Duodenal mucosa (tissue), 2 donors: ENCODE measurements at regions not wholly inside any gene's neighbourhood (a gene's known extent, or its start where the extent isn't known, plus 50 kb on each side); places are given as distances from the start of the nearest gene placed in this dataset.
A peak's percentile ranks its signal among the peaks of the same experiment; 100 is the strongest.

Experiments used
- H3K27ac ChIP-seq: one replicate; pipeline ENCODE4 v1.7.0; 2013; ENCODE audit warnings: low read depth, low read length
- H3K27me3 ChIP-seq, 2 donors: one replicate each; pipeline ENCODE4 v1.7.0; 2013; ENCODE audit warnings: low read length in 2 of 2, control low read depth in 1 of 2; ENCODE audit not compliant: insufficient read depth in 2 of 2, control insufficient read depth in 1 of 2
- H3K36me3 ChIP-seq, 2 donors: one replicate each; pipeline ENCODE4 v1.7.0; 2013; ENCODE audit warnings: low read length in 2 of 2, control low read depth in 1 of 2; ENCODE audit not compliant: insufficient read depth in 2 of 2, control insufficient read depth in 1 of 2
- H3K4me1 ChIP-seq, 2 donors: one replicate each; pipeline ENCODE4 v1.7.0; 2013; ENCODE audit warnings: low read length in 2 of 2, control low read depth in 1 of 2; ENCODE audit not compliant: insufficient read depth in 2 of 2, control insufficient read depth in 1 of 2
- H3K4me3 ChIP-seq, 2 donors: one replicate each; pipeline ENCODE4 v1.7.0; 2013; ENCODE audit warnings: low read length in 2 of 2, low read depth in 1 of 2
- H3K9ac ChIP-seq, 2 donors: one replicate each; pipeline ENCODE4 v1.7.0; 2013; ENCODE audit warnings: low read length in 2 of 2, low read depth in 1 of 2
- H3K9me3 ChIP-seq, 2 donors: one replicate each; pipeline ENCODE4 v1.7.0; 2013; ENCODE audit warnings: low read length in 2 of 2, control low read depth in 1 of 2; ENCODE audit not compliant: control insufficient read depth in 1 of 2

GRCh38 chr1:218494449-218494852, 149.3 kb downstream of the TGFB2 start:
- H3K9ac ChIP-seq: no peak overlapping the region
- H3K4me1 ChIP-seq: peaks cover 0 to 6% of the 10 kb centered on the region in 2 donors
- H3K9me3 ChIP-seq: no peaks in the 10 kb centered on the region
- no peaks in the 10 kb centered on the region for H3K36me3 ChIP-seq
- H3K4me3 ChIP-seq: no peak overlapping the region
- no peak overlapping the region for H3K27ac ChIP-seq
- no peaks in the 10 kb centered on the region for H3K27me3 ChIP-seq

- Histone ChIP-seq H3K36me3 (no peaks in the 10 kb centered on the region), H3K4me3 (no peak overlapping the region), H3K27me3 (no peaks in the 10 kb centered on the region), H3K9ac (no peak overlapping the region), H3K27ac (no peak overlapping the region), H3K9me3 (no peaks in the 10 kb centered on the region), H3K4me1 (peaks cover 0 to 6% of the 10 kb centered on the region in 2 donors)
Measured at GRCh38 chr1:218495931-218496330, 150.8 kb downstream of the TGFB2 start.

GRCh38 chr1:218496561-218496960, 151.4 kb downstream of the TGFB2 start:
- no peaks in the 10 kb centered on the region for H3K9me3 ChIP-seq
- no peaks in the 10 kb centered on the region for H3K36me3 ChIP-seq
- no peaks in the 10 kb centered on the region for H3K27me3 ChIP-seq
- H3K4me1 ChIP-seq: peaks cover 0 to 6% of the 10 kb centered on the region in 2 donors
- H3K9ac ChIP-seq: no peak overlapping the region
- no peak overlapping the region for H3K27ac ChIP-seq
- H3K4me3 ChIP-seq: no peak overlapping the region

- peak overlapping the region in 1 of 2 donors; percentile 23 for H3K9ac ChIP-seq
- H3K27me3 ChIP-seq: no peaks in the 10 kb centered on the region
- no peaks in the 10 kb centered on the region for H3K9me3 ChIP-seq
- peak overlapping the region; percentile 43 for H3K27ac ChIP-seq
- H3K36me3 ChIP-seq: no peaks in the 10 kb centered on the region
- H3K4me1 ChIP-seq: peaks cover 0 to 6% of the 10 kb centered on the region in 2 donors
- peak overlapping the region; percentile 34 to 44 for H3K4me3 ChIP-seq
Measured at GRCh38 chr1:218498056-218498938, 153.2 kb downstream of the TGFB2 start.

GRCh38 chr1:218499011-218499691, 154.0 kb downstream of the TGFB2 start:
- H3K36me3 ChIP-seq: no peaks in the 10 kb centered on the region
- H3K27ac ChIP-seq: no peak overlapping the region
- peak overlapping the region; percentile 34 to 44 for H3K4me3 ChIP-seq
- peak overlapping the region in 1 of 2 donors; percentile 23 for H3K9ac ChIP-seq
- H3K27me3 ChIP-seq: no peaks in the 10 kb centered on the region
- H3K4me1 ChIP-seq: peaks cover 0 to 6% of the 10 kb centered on the region in 2 donors
- H3K9me3 ChIP-seq: no peaks in the 10 kb centered on the region

GRCh38 chr1:218499911-218500310, 154.8 kb downstream of the TGFB2 start:
- H3K9ac ChIP-seq: no peak overlapping the region
- no peaks in the 10 kb centered on the region for H3K36me3 ChIP-seq
- no peaks in the 10 kb centered on the region for H3K9me3 ChIP-seq
- no peak overlapping the region for H3K4me3 ChIP-seq
- H3K27me3 ChIP-seq: no peaks in the 10 kb centered on the region
- peaks cover 0 to 6% of the 10 kb centered on the region in 2 donors for H3K4me1 ChIP-seq
- no peak overlapping the region for H3K27ac ChIP-seq

- Histone ChIP-seq H3K9ac (no peak overlapping the region), H3K9me3 (no peaks in the 10 kb centered on the region), H3K4me1 (peaks cover 0 to 6% of the 10 kb centered on the region in 2 donors), H3K4me3 (no peak overlapping the region), H3K27me3 (no peaks in the 10 kb centered on the region), H3K27ac (no peak overlapping the region), H3K36me3 (no peaks in the 10 kb centered on the region)
Measured at GRCh38 chr1:218501161-218501560, 156.0 kb downstream of the TGFB2 start.

GRCh38 chr1:218502383-218502782, 157.2 kb downstream of the TGFB2 start:
- H3K36me3 ChIP-seq: no peaks in the 10 kb centered on the region
- no peak overlapping the region for H3K27ac ChIP-seq
- peaks cover 2 to 3% of the 10 kb centered on the region in 2 donors for H3K9me3 ChIP-seq
- no peak overlapping the region for H3K4me3 ChIP-seq
- H3K27me3 ChIP-seq: no peaks in the 10 kb centered on the region
- no peak overlapping the region for H3K9ac ChIP-seq
- H3K4me1 ChIP-seq: peaks cover 0 to 6% of the 10 kb centered on the region in 2 donors

- Histone ChIP-seq H3K27ac (no peak overlapping the region), H3K27me3 (no peaks in the 10 kb centered on the region), H3K9me3 (peaks cover 6 to 8% of the 10 kb centered on the region in 2 donors), H3K4me3 (no peak overlapping the region), H3K4me1 (peaks cover 0 to 6% of the 10 kb centered on the region in 2 donors), H3K9ac (no peak overlapping the region), H3K36me3 (no peaks in the 10 kb centered on the region)
Measured at GRCh38 chr1:218503102-218503501, 158.0 kb downstream of the TGFB2 start.

GRCh38 chr1:218507355-218508002, 162.3 kb downstream of the TGFB2 start:
- Histone ChIP-seq H3K27me3 (no peaks in the 10 kb centered on the region), H3K27ac (no peak overlapping the region), H3K4me1 (no peaks in the 10 kb centered on the region), H3K9ac (no peak overlapping the region), H3K4me3 (no peak overlapping the region), H3K9me3 (peaks cover 6 to 8% of the 10 kb centered on the region in 2 donors), H3K36me3 (no peaks in the 10 kb centered on the region)
